GM23338 (cell line): ENCODE measurements at regions not wholly inside any gene's neighbourhood (a gene's known extent, or its start where the extent isn't known, plus 50 kb on each side); places are given as distances from the start of the nearest gene placed in this dataset.

Experiments used
- ATAC-seq: fragments of 200-7000 bp; cut with Tn5 transposase; 3 replicates; pipeline ENCODE4 v1.9.1; 2020
- DNase-seq: peaks from one replicate; pipeline ENCODE4 v3.0.0-alpha.2; 2015; ENCODE audit warnings: low spot score
- H2AFZ ChIP-seq: fragments of 200-600 bp; sonication (generic); 2 replicates; pipeline ENCODE4 v1.8.0; 2016; ENCODE audit warnings: antibody characterized with exemption, mild to moderate bottlenecking, moderate library complexity
- H3F3A ChIP-seq: fragments of 200-600 bp; sonication (generic); replicated peaks from 2 replicates; pipeline ENCODE4 v1.8.0; 2017; ENCODE audit warnings: antibody characterized with exemption, mixed run types, low read depth
- H3K27ac ChIP-seq: fragments of 200-600 bp; sonication (generic); 2 replicates; pipeline ENCODE4 v1.6.1; 2016; ENCODE audit warnings: low read depth
- H3K27me3 ChIP-seq: fragments of 200-600 bp; sonication (generic); 2 replicates; pipeline ENCODE4 v1.8.0; 2016; ENCODE audit warnings: mild to moderate bottlenecking, mixed run types, moderate library complexity; ENCODE audit not compliant: insufficient read depth
- H3K36me3 ChIP-seq: fragments of 200-600 bp; sonication (generic); 2 replicates; pipeline ENCODE4 v1.8.0; 2016; ENCODE audit warnings: mild to moderate bottlenecking; ENCODE audit not compliant: insufficient read depth
- H3K4me1 ChIP-seq: fragments of 200-600 bp; sonication (generic); 2 replicates; pipeline ENCODE4 v1.8.0; 2016; ENCODE audit warnings: mild to moderate bottlenecking, moderate library complexity; ENCODE audit not compliant: insufficient read depth
- H3K4me2 ChIP-seq: fragments of 200-600 bp; sonication (generic); 2 replicates; pipeline ENCODE4 v1.7.1; 2017; ENCODE audit warnings: mixed run types
- H3K4me3 ChIP-seq: fragments of 200-600 bp; sonication (generic); 2 replicates; pipeline ENCODE4 v1.6.1; 2016; ENCODE audit warnings: mixed run types
- H3K79me2 ChIP-seq: fragments of 200-600 bp; sonication (generic); replicated peaks from 2 replicates; pipeline ENCODE4 v1.8.0; 2017; ENCODE audit warnings: mild to moderate bottlenecking; ENCODE audit not compliant: insufficient read depth
- H3K9me2 ChIP-seq: fragments of 200-600 bp; sonication (generic); 2 replicates; pipeline ENCODE4 v1.8.0; 2017; ENCODE audit not compliant: insufficient read depth
- H4K20me1 ChIP-seq: fragments of 200-600 bp; sonication (generic); replicated peaks from 2 replicates; pipeline ENCODE4 v1.8.0; 2017; ENCODE audit warnings: mild to moderate bottlenecking; ENCODE audit not compliant: insufficient read depth
- H3K27ac Mint-ChIP-seq: 2 replicates; pipeline ENCODE4 v1.8.0; 2020; ENCODE audit warnings: inconsistent platforms, mild to moderate bottlenecking, moderate library complexity, mixed read lengths
- H3K27me3 Mint-ChIP-seq: 3 replicates; pipeline ENCODE4 v1.8.0; 2022; ENCODE audit warnings: low read depth, mild to moderate bottlenecking, moderate library complexity, mixed read lengths, inconsistent platforms; ENCODE audit not compliant: insufficient read depth, poor library complexity
- H3K36me3 Mint-ChIP-seq: 3 replicates; pipeline ENCODE4 v1.8.0; 2021; ENCODE audit warnings: low read depth, mild to moderate bottlenecking, inconsistent platforms, moderate library complexity, mixed read lengths
- H3K4me1 Mint-ChIP-seq: 3 replicates; pipeline ENCODE4 v1.8.0; 2020; ENCODE audit warnings: mild to moderate bottlenecking, inconsistent platforms, mixed read lengths
- H3K4me3 Mint-ChIP-seq: 3 replicates; pipeline ENCODE4 v1.8.0; 2021; ENCODE audit warnings: moderate library complexity, mild to moderate bottlenecking, inconsistent platforms, mixed read lengths
- H3K9me3 Mint-ChIP-seq: 3 replicates; pipeline ENCODE4 v1.8.0; 2020; ENCODE audit warnings: moderate library complexity, mild to moderate bottlenecking, inconsistent platforms, mixed read lengths
- CREB1 ChIP-seq: fragments of 250-450 bp; sonication (Bioruptor Pico); IDR thresholded peaks from 2 replicates; pipeline ENCODE4 v1.5.0; 2020; ENCODE audit warnings: low read depth, mild to moderate bottlenecking, moderate library complexity
- EZH2 ChIP-seq: fragments of 200-600 bp; sonication (generic); IDR thresholded peaks from one replicate; pipeline ENCODE4 v1.8.0; 2017; ENCODE audit warnings: antibody characterized with exemption, mild to moderate bottlenecking, low read depth; ENCODE audit not compliant: unreplicated experiment
- EZH2phosphoT487 ChIP-seq: fragments of 200-600 bp; sonication (generic); IDR thresholded peaks from one replicate; pipeline ENCODE4 v1.8.1; 2018; ENCODE audit warnings: antibody characterized with exemption; ENCODE audit not compliant: unreplicated experiment
- JUNB ChIP-seq: IDR thresholded peaks from one replicate; pipeline ENCODE4 v1.6.1; 2016; ENCODE audit warnings: antibody characterized with exemption; ENCODE audit not compliant: unreplicated experiment
- POLR2AphosphoS5 ChIP-seq: IDR thresholded peaks from 2 replicates; pipeline ENCODE4 v1.6.1; 2016; ENCODE audit warnings: antibody characterized with exemption, low read depth
- STAT1 ChIP-seq: IDR thresholded peaks from one replicate; pipeline ENCODE4 v1.6.1; 2016; ENCODE audit warnings: antibody characterized with exemption; ENCODE audit not compliant: unreplicated experiment
- ZNF114 ChIP-seq: fragments of 250-450 bp; sonication (Bioruptor Pico); IDR thresholded peaks from 2 replicates; pipeline ENCODE4 v1.5.0; 2020; ENCODE audit warnings: mild to moderate bottlenecking, moderate library complexity
- ZNF331 ChIP-seq: fragments of 250-450 bp; sonication (Bioruptor Pico); IDR thresholded peaks from 2 replicates; pipeline ENCODE4 v1.5.0; 2020; ENCODE audit warnings: low read depth, mild to moderate bottlenecking, moderate library complexity
- TF ChIP-seq, protein P1 (sequence below), 2 experiments: fragments of 200-600 bp in 1 of 2; sonication (generic) in 1 of 2; conservative IDR thresholded peaks; 2 replicates each; pipeline versions ENCODE4 v1.5.1 to v1.6.1; 2016 to 2017; ENCODE audit warnings: antibody characterized with exemption in 2 of 2, low read depth in 2 of 2, mild to moderate bottlenecking in 2 of 2, moderate library complexity in 1 of 2
- TF ChIP-seq, protein P2 (sequence below): IDR thresholded peaks from 2 replicates; pipeline ENCODE4 v1.6.1; 2016; ENCODE audit warnings: antibody characterized with exemption
- TF ChIP-seq, protein P3 (sequence below): IDR thresholded peaks from one replicate; pipeline ENCODE4 v1.6.1; 2018; ENCODE audit warnings: antibody characterized with exemption; ENCODE audit not compliant: unreplicated experiment
- TF ChIP-seq, protein P4 (sequence below): fragments of 250-450 bp; sonication (Bioruptor Pico); IDR thresholded peaks from 2 replicates; pipeline ENCODE4 v1.5.0; 2020; ENCODE audit warnings: mild to moderate bottlenecking, moderate library complexity

DNA sequence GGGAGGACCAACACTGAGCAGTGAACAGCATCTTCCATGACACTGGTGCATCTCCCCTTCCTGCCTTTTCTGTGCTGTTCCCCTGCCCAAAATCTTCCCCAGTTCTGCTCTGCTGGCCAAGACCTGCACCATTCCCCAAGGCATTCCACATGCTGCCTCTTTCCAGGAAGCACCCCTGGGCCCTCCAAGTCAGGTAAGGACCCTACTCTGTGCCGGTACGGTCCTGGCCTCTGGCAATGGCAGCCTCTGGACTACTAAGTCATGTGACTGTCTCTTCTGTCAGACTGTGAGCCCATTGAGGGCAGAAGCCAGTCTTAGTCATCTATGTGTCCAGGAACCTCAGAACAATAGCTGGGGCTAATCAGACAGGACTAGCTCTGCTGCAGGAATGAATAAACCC is 282.0 kb downstream of the MYCN start (continued):
- TF ChIP-seq EZH2 (no peak), ZNF114 (CRISPR knock-in tag) (no peak), POLR2AphosphoS5 (no peak), STAT1 (no peak), ZNF331 (CRISPR knock-in tag) (no peak)
- TF ChIP-seq, protein P1, sequence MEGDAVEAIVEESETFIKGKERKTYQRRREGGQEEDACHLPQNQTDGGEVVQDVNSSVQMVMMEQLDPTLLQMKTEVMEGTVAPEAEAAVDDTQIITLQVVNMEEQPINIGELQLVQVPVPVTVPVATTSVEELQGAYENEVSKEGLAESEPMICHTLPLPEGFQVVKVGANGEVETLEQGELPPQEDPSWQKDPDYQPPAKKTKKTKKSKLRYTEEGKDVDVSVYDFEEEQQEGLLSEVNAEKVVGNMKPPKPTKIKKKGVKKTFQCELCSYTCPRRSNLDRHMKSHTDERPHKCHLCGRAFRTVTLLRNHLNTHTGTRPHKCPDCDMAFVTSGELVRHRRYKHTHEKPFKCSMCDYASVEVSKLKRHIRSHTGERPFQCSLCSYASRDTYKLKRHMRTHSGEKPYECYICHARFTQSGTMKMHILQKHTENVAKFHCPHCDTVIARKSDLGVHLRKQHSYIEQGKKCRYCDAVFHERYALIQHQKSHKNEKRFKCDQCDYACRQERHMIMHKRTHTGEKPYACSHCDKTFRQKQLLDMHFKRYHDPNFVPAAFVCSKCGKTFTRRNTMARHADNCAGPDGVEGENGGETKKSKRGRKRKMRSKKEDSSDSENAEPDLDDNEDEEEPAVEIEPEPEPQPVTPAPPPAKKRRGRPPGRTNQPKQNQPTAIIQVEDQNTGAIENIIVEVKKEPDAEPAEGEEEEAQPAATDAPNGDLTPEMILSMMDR (conservative IDR thresholded peaks at IDR 0.05; ENCODE audit: low read depth in 2 of 2): no peak

DNA sequence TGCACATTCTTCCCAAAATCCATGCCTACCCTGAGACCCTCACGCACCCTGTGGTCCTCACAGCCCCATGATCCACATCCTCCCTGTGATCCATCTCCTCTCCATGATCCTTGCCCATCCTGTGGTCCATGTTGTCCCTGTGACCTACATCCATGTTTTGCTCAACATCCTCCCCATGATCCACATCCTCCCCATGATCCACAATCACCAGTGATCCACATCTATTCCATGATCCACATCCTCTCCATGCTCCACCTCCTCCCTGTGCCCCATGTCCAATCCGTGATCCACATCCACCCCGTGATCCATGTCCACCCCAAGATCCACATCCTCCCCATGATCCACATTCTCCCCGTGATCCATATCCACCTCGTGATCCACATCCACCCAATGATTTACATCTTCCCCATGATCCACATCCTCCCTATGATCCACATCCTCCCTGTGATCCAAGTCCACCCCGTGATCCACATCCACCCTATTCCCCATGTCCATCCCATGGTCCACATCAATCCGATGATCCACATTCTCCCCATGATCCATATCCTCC is 281.2 kb downstream of the MYCN start:
- Mint-ChIP-seq H3K27ac (no peak overlapping the region), H3K4me1 (peaks cover 23% of the 10 kb centered on the region), H3K4me3 (no peak overlapping the region), H3K27me3 (peaks cover 16% of the 10 kb centered on the region), H3K9me3 (no peaks in the 10 kb centered on the region), H3K36me3 (no peaks in the 10 kb centered on the region)
- Histone ChIP-seq H3K27ac (no peak overlapping the region), H4K20me1 (no peaks in the 10 kb centered on the region), H3K36me3 (no peaks in the 10 kb centered on the region), H3K4me3 (no peak overlapping the region), H3K4me1 (peaks cover 3% of the 10 kb centered on the region; the same call in 1 of the 2 replicates), H3K9me2 (peaks cover 12% of the 10 kb centered on the region), H3F3A (no peaks in the 10 kb centered on the region), H3K27me3 (no peaks in the 10 kb centered on the region), H2AFZ (no peak overlapping the region), H3K4me2 (no peak overlapping the region), H3K79me2 (no peaks in the 10 kb centered on the region)
- ATAC-seq: no peak
- no peak for DNase-seq
- TF ChIP-seq, protein P2, sequence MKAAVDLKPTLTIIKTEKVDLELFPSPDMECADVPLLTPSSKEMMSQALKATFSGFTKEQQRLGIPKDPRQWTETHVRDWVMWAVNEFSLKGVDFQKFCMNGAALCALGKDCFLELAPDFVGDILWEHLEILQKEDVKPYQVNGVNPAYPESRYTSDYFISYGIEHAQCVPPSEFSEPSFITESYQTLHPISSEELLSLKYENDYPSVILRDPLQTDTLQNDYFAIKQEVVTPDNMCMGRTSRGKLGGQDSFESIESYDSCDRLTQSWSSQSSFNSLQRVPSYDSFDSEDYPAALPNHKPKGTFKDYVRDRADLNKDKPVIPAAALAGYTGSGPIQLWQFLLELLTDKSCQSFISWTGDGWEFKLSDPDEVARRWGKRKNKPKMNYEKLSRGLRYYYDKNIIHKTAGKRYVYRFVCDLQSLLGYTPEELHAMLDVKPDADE: no peak
- TF ChIP-seq ZNF331 (CRISPR knock-in tag): no peak
- TF ChIP-seq JUNB: no peak
- no peak for TF ChIP-seq CREB1 (CRISPR knock-in tag)
- TF ChIP-seq EZH2phosphoT487: no peak
- TF ChIP-seq, protein P3, sequence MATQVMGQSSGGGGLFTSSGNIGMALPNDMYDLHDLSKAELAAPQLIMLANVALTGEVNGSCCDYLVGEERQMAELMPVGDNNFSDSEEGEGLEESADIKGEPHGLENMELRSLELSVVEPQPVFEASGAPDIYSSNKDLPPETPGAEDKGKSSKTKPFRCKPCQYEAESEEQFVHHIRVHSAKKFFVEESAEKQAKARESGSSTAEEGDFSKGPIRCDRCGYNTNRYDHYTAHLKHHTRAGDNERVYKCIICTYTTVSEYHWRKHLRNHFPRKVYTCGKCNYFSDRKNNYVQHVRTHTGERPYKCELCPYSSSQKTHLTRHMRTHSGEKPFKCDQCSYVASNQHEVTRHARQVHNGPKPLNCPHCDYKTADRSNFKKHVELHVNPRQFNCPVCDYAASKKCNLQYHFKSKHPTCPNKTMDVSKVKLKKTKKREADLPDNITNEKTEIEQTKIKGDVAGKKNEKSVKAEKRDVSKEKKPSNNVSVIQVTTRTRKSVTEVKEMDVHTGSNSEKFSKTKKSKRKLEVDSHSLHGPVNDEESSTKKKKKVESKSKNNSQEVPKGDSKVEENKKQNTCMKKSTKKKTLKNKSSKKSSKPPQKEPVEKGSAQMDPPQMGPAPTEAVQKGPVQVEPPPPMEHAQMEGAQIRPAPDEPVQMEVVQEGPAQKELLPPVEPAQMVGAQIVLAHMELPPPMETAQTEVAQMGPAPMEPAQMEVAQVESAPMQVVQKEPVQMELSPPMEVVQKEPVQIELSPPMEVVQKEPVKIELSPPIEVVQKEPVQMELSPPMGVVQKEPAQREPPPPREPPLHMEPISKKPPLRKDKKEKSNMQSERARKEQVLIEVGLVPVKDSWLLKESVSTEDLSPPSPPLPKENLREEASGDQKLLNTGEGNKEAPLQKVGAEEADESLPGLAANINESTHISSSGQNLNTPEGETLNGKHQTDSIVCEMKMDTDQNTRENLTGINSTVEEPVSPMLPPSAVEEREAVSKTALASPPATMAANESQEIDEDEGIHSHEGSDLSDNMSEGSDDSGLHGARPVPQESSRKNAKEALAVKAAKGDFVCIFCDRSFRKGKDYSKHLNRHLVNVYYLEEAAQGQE: no peak
- TF ChIP-seq, protein P4, sequence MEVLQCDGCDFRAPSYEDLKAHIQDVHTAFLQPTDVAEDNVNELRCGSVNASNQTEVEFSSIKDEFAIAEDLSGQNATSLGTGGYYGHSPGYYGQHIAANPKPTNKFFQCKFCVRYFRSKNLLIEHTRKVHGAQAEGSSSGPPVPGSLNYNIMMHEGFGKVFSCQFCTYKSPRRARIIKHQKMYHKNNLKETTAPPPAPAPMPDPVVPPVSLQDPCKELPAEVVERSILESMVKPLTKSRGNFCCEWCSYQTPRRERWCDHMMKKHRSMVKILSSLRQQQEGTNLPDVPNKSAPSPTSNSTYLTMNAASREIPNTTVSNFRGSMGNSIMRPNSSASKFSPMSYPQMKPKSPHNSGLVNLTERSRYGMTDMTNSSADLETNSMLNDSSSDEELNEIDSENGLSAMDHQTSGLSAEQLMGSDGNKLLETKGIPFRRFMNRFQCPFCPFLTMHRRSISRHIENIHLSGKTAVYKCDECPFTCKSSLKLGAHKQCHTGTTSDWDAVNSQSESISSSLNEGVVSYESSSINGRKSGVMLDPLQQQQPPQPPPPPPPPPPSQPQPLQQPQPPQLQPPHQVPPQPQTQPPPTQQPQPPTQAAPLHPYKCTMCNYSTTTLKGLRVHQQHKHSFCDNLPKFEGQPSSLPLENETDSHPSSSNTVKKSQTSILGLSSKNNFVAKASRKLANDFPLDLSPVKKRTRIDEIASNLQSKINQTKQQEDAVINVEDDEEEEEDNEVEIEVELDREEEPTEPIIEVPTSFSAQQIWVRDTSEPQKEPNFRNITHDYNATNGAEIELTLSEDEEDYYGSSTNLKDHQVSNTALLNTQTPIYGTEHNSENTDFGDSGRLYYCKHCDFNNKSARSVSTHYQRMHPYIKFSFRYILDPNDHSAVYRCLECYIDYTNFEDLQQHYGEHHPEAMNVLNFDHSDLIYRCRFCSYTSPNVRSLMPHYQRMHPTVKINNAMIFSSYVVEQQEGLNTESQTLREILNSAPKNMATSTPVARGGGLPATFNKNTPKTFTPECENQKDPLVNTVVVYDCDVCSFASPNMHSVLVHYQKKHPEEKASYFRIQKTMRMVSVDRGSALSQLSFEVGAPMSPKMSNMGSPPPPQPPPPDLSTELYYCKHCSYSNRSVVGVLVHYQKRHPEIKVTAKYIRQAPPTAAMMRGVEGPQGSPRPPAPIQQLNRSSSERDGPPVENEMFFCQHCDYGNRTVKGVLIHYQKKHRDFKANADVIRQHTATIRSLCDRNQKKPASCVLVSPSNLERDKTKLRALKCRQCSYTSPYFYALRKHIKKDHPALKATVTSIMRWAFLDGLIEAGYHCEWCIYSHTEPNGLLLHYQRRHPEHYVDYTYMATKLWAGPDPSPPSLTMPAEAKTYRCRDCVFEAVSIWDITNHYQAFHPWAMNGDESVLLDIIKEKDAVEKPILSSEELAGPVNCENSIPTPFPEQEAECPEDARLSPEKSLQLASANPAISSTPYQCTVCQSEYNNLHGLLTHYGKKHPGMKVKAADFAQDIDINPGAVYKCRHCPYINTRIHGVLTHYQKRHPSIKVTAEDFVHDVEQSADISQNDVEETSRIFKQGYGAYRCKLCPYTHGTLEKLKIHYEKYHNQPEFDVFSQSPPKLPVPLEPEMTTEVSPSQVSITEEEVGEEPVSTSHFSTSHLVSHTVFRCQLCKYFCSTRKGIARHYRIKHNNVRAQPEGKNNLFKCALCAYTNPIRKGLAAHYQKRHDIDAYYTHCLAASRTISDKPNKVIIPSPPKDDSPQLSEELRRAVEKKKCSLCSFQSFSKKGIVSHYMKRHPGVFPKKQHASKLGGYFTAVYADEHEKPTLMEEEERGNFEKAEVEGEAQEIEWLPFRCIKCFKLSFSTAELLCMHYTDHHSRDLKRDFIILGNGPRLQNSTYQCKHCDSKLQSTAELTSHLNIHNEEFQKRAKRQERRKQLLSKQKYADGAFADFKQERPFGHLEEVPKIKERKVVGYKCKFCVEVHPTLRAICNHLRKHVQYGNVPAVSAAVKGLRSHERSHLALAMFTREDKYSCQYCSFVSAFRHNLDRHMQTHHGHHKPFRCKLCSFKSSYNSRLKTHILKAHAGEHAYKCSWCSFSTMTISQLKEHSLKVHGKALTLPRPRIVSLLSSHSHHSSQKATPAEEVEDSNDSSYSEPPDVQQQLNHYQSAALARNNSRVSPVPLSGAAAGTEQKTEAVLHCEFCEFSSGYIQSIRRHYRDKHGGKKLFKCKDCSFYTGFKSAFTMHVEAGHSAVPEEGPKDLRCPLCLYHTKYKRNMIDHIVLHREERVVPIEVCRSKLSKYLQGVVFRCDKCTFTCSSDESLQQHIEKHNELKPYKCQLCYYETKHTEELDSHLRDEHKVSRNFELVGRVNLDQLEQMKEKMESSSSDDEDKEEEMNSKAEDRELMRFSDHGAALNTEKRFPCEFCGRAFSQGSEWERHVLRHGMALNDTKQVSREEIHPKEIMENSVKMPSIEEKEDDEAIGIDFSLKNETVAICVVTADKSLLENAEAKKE (CRISPR knock-in tag): no peak
